ENCODE measurements at regions not wholly inside any gene's neighbourhood (a gene's known extent, or its start where the extent isn't known, plus 50 kb on each side); places are given as distances from the start of the nearest gene placed in this dataset.

- ATAC-seq (no peak), DNase-seq (no peak)
- Histone ChIP-seq H3K27me3 (ENCODE audit: control insufficient read depth, insufficient read depth, low read length) (no peaks in the 10 kb centered on the region), H3K27ac (ENCODE audit: low read length) (no peak overlapping the region), H3K4me3 (ENCODE audit: low read length) (no peak overlapping the region), H3K9me3 (ENCODE audit: control insufficient read depth, insufficient read depth, low read length) (no peaks in the 10 kb centered on the region), H3K36me3 (ENCODE audit: control insufficient read depth, insufficient read depth, low read length) (no peaks in the 10 kb centered on the region), H3K4me1 (ENCODE audit: control insufficient read depth, insufficient read depth, low read length) (no peaks in the 10 kb centered on the region)
- no peak overlapping the region for H3K27ac Mint-ChIP-seq
- peaks cover 8 to 15% of the 10 kb centered on the region in 2 donors for H3K9me3 Mint-ChIP-seq
- TF ChIP-seq, protein P1, sequence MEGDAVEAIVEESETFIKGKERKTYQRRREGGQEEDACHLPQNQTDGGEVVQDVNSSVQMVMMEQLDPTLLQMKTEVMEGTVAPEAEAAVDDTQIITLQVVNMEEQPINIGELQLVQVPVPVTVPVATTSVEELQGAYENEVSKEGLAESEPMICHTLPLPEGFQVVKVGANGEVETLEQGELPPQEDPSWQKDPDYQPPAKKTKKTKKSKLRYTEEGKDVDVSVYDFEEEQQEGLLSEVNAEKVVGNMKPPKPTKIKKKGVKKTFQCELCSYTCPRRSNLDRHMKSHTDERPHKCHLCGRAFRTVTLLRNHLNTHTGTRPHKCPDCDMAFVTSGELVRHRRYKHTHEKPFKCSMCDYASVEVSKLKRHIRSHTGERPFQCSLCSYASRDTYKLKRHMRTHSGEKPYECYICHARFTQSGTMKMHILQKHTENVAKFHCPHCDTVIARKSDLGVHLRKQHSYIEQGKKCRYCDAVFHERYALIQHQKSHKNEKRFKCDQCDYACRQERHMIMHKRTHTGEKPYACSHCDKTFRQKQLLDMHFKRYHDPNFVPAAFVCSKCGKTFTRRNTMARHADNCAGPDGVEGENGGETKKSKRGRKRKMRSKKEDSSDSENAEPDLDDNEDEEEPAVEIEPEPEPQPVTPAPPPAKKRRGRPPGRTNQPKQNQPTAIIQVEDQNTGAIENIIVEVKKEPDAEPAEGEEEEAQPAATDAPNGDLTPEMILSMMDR (IDR thresholded peaks at IDR 0.05), result no peak
- intact Hi-C loops (cut with micrococcal nuclease), result no loop called here
- no peaks in the 10 kb centered on the region for H3K4me1 Mint-ChIP-seq
- H3K27me3 Mint-ChIP-seq (ENCODE audit: low read depth in 2 of 2), result no peaks in the 10 kb centered on the region
- no peaks in the 10 kb centered on the region for H3K36me3 Mint-ChIP-seq
- no CpG with 5 or more reads among the region's 1 CpG for WGBS (ENCODE audit: insufficient coverage)
- H3K4me3 Mint-ChIP-seq, result no peak overlapping the region
Measured at GRCh38 chr12:77777274-77777673, 53.4 kb upstream of the NAV3 start.

- H3K27me3 Mint-ChIP-seq (ENCODE audit: low read depth in 2 of 2), result no peaks in the 10 kb centered on the region
Measured at GRCh38 chr12:77774761-77775160, 55.9 kb upstream of the NAV3 start.

DNA sequence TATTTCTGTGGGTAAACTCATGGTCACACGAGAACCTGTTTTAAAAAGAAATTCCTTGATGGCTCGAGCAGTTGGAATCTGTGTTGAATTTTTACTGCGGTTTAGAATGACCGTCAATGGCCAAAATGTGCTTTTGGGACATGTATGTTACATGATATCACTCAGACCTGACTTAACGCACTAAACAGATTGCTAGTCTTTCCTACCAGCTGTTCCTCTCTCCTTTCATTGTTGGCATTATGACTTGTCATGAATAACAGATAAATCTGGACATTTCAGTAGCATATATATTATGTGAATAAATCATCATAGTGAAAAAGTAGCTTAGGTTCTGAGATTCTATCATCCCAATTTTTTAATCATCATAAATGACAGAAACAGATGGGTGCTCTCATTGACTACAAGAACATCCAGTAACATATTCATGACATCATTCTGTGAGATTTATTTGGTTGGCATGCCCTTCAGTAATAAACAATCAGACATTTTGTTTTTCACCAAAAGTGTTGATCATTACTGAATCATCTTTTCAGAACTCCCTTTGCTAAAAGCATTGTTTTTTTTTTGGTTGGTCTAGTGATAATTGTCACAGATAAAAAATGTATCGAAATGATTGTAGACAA is 57.9 kb upstream of the NAV3 start:
- Histone ChIP-seq H3K36me3 (ENCODE audit: control insufficient read depth, insufficient read depth, low read length) (no peaks in the 10 kb centered on the region), H3K27me3 (ENCODE audit: control insufficient read depth, insufficient read depth, low read length) (no peaks in the 10 kb centered on the region), H3K4me3 (ENCODE audit: low read length) (no peak overlapping the region), H3K9me3 (ENCODE audit: control insufficient read depth, insufficient read depth, low read length) (peaks cover 10% of the 10 kb centered on the region), H3K4me1 (ENCODE audit: control insufficient read depth, insufficient read depth, low read length) (no peaks in the 10 kb centered on the region), H3K27ac (ENCODE audit: low read length) (no peak overlapping the region)
- H3K4me3 Mint-ChIP-seq, result no peak overlapping the region
- 86% methylated on average over 4 of the region's 6 CpGs for WGBS (ENCODE audit: insufficient coverage)
- TF ChIP-seq, protein P1 (IDR thresholded peaks at IDR 0.05), result no peak
- ATAC-seq, result no peak
- H3K4me1 Mint-ChIP-seq, result no peaks in the 10 kb centered on the region
- intact Hi-C loops (cut with micrococcal nuclease), result no loop called here
- H3K9me3 Mint-ChIP-seq, result peaks cover 8% of the 10 kb centered on the region in 2 donors
- H3K27me3 Mint-ChIP-seq (ENCODE audit: low read depth in 2 of 2), result no peaks in the 10 kb centered on the region
- H3K36me3 Mint-ChIP-seq, result no peaks in the 10 kb centered on the region
- no peak for DNase-seq
- no peak overlapping the region for H3K27ac Mint-ChIP-seq

More at GRCh38 chr12:77774761-77775160, 55.9 kb upstream of the NAV3 start:
- no peak for ATAC-seq
- no peaks in the 10 kb centered on the region for H3K4me1 ChIP-seq (ENCODE audit: control insufficient read depth, insufficient read depth, low read length)
- H3K9me3 ChIP-seq (ENCODE audit: control insufficient read depth, insufficient read depth, low read length), result no peaks in the 10 kb centered on the region
- H3K36me3 ChIP-seq (ENCODE audit: control insufficient read depth, insufficient read depth, low read length), result no peaks in the 10 kb centered on the region
- no peak for DNase-seq
- H3K4me3 Mint-ChIP-seq, result no peak overlapping the region
- H3K36me3 Mint-ChIP-seq, result no peaks in the 10 kb centered on the region
- TF ChIP-seq, protein P1 (IDR thresholded peaks at IDR 0.05), result no peak
- H3K9me3 Mint-ChIP-seq, result peaks cover 5 to 6% of the 10 kb centered on the region in 2 donors
- intact Hi-C loops (cut with micrococcal nuclease), result no loop called here
- no peaks in the 10 kb centered on the region for H3K4me1 Mint-ChIP-seq
- no peak overlapping the region for H3K27ac Mint-ChIP-seq
- no peak overlapping the region for H3K27ac ChIP-seq (ENCODE audit: low read length)
- no peak overlapping the region for H3K4me3 ChIP-seq (ENCODE audit: low read length)
- 79% methylated on average over 4 of the region's 5 CpGs for WGBS (ENCODE audit: insufficient coverage)
- H3K27me3 ChIP-seq (ENCODE audit: control insufficient read depth, insufficient read depth, low read length), result no peaks in the 10 kb centered on the region

GRCh38 chr12:77768558-77768957 is 62.1 kb upstream of the NAV3 start:
- Mint-ChIP-seq H3K9me3 (peaks cover 14 to 16% of the 10 kb centered on the region in 2 donors), H3K27me3 (ENCODE audit: low read depth in 2 of 2) (no peaks in the 10 kb centered on the region), H3K27ac (no peak overlapping the region), H3K4me1 (no peaks in the 10 kb centered on the region), H3K4me3 (no peak overlapping the region), H3K36me3 (no peaks in the 10 kb centered on the region)
- H3K9me3 ChIP-seq (ENCODE audit: control insufficient read depth, insufficient read depth, low read length), result peaks cover 19% of the 10 kb centered on the region
- no peak overlapping the region for H3K4me3 ChIP-seq (ENCODE audit: low read length)
- no peak overlapping the region for H3K27ac ChIP-seq (ENCODE audit: low read length)
- intact Hi-C loops (cut with micrococcal nuclease), result no loop called here
- H3K36me3 ChIP-seq (ENCODE audit: control insufficient read depth, insufficient read depth, low read length), result no peaks in the 10 kb centered on the region
- H3K4me1 ChIP-seq (ENCODE audit: control insufficient read depth, insufficient read depth, low read length), result no peaks in the 10 kb centered on the region
- TF ChIP-seq, protein P1 (IDR thresholded peaks at IDR 0.05), result no peak
- DNase-seq (no peak), ATAC-seq (no peak)
- no peaks in the 10 kb centered on the region for H3K27me3 ChIP-seq (ENCODE audit: control insufficient read depth, insufficient read depth, low read length)
- 58% methylated on average over 1 of the region's 1 CpG for WGBS (ENCODE audit: insufficient coverage)
